Fibroblast of upper back skin (primary cell): ENCODE measurements at regions not wholly inside any gene's neighbourhood (a gene's known extent, or its start where the extent isn't known, plus 50 kb on each side); places are given as distances from the start of the nearest gene placed in this dataset.
A peak's percentile ranks its signal among the peaks of the same experiment; 100 is the strongest.
"Not testable (repeated sequence)": the region's sequence is repeated elsewhere in the genome, so short reads cannot be mapped to it uniquely, and the experiment has no call there.

Experiments
- DNase-seq: peaks from one replicate; pipeline ENCODE4 v3.0.0-alpha.2; 2013

DNA sequence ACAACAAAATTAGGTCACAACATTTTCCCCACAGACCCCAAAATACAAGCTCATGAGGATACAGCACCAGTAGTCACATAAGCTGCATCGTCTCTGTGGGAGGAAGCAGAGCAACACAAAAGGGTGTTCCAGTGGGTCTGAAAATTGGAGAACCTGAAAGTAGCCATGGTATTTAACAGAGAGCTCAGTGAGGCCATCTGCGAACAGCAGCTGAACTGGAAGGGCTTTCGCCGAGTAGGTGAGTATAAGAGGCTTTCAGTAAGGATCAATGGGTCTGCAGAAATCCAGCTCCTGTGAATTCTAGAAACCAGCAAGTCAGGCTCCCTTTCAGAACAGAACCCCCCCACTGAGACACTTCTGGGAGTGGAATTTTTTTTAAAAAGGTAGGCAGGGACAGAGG, 120.0 kb upstream of the RREB1 start:
- DNase-seq, result no peak

GRCh38 chr6:6990059-6990458, 117.7 kb upstream of the RREB1 start:
- DNase-seq, result not testable (repeated sequence)

GRCh38 chr6:6993503-6994237, 114.1 kb upstream of the RREB1 start:
- peak; percentile 14 for DNase-seq

GRCh38 chr6:6994796-6995195, 113.0 kb upstream of the RREB1 start:
- DNase-seq, result no peak

- DNase-seq, result no peak
These were observed 112.4 kb upstream of the RREB1 start for GRCh38 chr6:6995328-6995727.

GRCh38 chr6:6996124-6996523, 111.6 kb upstream of the RREB1 start:
- no peak for DNase-seq

DNA sequence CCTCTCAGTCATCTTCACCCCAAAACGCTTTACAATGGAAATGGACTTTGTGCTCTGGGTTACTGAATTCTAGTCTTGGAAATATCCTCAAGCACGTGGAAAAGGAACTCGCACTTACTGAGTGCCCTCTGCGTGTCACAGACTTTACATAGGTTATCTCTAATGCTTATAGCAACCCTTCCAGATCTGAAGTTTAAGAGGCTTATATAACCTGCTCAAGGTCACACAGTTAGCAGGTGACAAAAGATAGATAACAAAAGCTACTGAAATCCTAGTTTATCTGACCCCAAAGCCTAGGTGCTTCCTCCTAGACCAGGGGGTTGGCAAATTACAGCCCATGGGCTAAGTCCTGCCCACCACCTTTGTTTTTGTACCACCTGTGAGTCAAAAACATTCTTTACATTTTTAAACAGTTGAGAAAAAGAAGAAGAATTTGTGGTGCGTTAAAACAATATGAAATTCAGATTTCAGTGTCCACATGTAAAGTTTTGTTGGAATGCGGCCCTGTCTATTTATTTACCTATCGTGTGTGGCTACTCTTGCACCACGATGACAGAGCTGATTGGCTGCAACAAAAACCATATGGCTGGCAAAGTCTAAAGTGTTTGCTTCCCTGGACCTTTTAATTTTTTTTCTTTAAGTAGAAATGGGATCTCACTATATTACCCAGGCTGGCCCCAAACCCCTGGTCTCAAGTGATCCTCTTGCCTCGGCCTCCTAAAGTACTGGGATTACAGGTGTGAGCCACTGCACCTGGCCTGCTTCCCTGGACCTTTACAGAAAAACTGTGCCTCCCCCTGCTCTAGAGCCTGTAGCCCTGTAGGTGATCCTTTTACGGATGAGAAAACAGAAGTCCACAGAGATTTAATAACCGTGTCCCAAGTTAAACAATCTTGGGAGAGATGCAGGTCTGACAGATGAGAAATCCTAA, 110.2 kb upstream of the RREB1 start:
- peak; percentile 16 for DNase-seq

DNA sequence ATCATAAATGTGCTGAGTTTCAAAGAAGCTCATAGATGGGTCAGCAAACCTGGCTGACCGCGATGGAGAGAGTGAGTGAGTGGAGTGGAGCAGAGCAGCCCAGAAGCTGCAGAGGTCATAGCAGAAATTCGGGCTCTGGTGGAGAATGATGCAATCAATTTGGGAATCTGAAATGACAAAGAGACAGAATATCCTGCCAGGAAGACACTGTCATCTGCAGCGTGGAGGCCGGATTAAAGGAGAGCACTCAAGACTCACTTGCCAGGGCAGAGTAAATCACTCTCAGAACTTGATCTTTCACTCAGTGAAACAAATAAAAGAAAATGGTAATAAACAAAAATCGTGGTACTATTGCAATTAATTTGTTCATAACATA, 109.6 kb upstream of the RREB1 start:
- peak; percentile 41 for DNase-seq

- DNase-seq, result no peak
These were observed 106.7 kb upstream of the RREB1 start for GRCh38 chr6:7000825-7001777.

GRCh38 chr6:7003041-7003440, 104.7 kb upstream of the RREB1 start:
- DNase-seq, result no peak

- peak; percentile 51 for DNase-seq
These were observed 103.0 kb upstream of the RREB1 start for GRCh38 chr6:7004581-7005297.

GRCh38 chr6:7006515-7007191, 101.1 kb upstream of the RREB1 start:
- DNase-seq, result peak; percentile 4

DNA sequence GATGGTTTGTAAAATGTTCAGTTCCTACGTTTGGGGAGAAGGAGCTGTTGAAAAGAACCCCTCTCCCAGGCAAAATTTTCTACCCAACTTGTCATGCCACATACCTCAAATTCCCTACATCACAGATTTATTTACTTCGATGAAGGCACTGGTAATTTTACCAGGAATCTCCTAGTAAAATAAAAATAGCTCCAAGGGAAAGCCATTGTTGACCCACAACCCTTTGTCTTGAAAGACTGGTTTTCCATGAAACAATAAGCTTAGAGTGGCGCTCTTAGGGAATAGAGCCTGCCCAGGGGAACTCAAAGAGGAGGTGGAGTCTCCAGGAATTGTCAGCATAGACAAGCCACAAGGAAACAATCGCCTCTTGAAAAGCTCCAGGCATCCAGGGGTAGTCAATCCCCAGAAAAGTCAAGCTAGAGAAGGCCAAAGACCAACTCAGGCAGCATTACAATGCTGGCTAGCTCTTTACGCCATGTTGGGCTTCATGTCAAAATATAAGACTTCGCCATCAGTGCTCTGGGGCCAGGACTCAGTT, 99.2 kb upstream of the RREB1 start:
- no peak for DNase-seq

GRCh38 chr6:7016226-7016625, 91.5 kb upstream of the RREB1 start:
- no peak for DNase-seq

DNA sequence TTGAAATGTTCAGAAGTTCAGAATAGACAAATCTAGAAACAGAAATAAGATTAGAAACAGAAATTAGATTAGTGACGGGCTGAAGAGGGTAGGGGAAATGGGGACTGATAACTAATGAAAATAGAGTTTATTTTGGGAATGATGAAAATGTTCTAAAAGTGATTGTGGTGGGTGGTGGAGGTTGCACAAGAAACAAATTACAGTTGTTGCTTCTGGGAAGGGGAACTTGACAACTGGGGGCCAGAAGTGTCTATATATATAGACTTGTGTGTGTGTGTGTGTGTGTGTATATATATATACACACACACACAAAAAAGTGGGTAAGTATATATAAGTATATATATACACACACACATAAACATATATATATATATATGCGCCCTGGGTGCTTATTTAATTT, 86.5 kb upstream of the RREB1 start:
- DNase-seq, result no peak

DNA sequence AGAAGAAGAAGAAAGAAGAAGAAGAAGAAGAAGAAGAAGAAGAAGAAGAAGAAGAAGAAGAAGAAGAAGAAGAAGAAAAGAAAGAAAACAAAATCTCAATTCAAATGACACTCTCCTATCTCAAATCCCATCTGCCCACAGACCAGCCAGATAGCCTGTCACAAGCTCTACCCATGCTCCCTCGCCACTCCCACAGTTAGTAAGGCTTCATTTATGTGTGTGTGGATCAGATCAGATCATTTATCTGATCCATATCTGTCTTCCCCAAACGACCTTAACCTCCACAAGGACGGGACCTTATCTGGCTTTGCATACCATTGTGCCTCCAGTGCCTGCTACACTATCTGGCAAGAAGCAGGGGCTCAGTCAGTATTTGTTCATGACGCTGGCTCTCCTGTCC, 81.9 kb upstream of the RREB1 start:
- no peak for DNase-seq

DNA sequence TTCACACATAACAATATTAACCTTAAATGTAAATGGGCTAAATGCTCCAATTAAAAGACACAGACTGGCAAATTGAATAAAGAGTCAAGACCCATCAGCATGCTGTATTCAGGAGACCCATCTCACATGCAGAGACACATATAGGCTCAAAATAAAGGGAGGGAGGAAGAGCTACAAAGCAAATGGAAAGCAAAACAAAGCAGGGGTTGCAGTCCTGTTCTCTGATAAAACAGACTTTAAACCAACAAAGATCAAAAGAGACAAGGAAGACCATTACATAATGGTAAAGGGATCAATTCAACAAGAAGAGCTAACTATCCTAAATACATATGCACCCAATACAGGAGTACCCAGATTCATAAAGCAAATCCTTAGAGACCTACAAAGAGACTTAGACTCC, 78.8 kb upstream of the RREB1 start:
- not testable (repeated sequence) for DNase-seq

DNA sequence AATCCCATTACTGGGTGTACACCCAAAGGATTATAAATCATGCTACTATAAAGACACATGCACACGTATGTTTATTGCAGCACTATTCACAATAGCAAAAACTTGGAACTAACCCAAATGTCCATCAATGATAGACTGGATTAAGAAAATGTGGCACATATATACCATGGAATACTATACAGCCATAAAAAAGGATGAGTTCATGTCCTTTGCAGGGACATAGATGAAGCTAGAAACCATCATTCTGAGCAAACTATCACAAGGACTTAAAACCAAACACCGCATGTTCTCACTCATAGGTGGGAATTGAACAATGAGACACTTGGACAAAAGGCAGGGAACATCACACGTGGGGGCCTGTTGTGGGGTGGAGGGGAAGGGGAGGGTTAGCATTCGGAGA, 76.8 kb upstream of the RREB1 start:
- DNase-seq, result not testable (repeated sequence)

GRCh38 chr6:7033202-7033601, 74.6 kb upstream of the RREB1 start:
- DNase-seq, result no peak

DNA sequence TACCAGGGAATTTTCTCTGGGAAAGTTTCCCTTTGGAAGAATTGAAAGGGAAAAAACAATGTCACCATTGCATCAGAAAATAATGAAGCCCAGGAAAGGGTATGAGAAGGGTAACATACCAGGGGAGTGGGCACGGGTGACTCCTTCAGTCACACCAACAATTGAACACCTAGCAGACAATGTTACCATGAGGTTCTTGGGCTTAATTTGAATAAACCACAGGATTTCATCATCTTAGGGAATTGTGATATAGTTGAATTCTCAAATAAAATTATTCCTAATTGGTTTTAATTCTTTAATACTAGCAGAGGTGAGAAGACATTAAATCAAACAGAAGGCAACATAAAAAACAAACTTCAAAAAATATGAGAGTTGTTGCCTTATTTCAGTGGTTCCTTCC, 73.7 kb upstream of the RREB1 start:
- no peak for DNase-seq

DNA sequence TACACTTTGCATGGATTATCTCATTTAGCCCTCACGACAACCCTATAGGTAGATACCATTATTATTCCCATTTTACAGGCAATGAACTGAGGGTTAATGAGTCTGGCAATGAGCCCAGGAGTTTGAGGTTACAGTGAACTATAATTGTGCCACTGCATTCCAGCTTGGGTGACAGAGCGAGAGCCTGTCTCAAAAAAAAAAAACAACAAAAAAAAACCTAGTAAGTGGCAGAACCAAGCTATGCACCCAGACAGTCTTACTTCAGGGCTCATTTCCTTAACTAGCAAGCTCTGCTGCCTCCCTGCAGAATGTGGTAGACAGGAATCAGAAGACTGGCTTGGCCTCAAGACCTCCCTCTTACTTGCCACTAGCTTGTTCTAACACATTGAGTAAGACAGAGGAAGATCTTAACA, 71.9 kb upstream of the RREB1 start:
- DNase-seq, result no peak
